Glomerular visceral epithelial cell (primary cell): ENCODE measurements at regions not wholly inside any gene's neighbourhood (a gene's known extent, or its start where the extent isn't known, plus 50 kb on each side); places are given as distances from the start of the nearest gene placed in this dataset.
"Not testable (repeated sequence)": the region's sequence is repeated elsewhere in the genome, so short reads cannot be mapped to it uniquely, and the experiment has no call there.

Experiments used
- DNase-seq: peaks from one replicate; pipeline ENCODE4 v3.0.0-alpha.2; 2016; ENCODE audit errors: extremely low spot score

GRCh38 chr18:77373730-77374445, 124.2 kb downstream of the GALR1 start:
- no peak for DNase-seq

GRCh38 chr18:77374446-77374805, 124.8 kb downstream of the GALR1 start:
- DNase-seq, result no peak

- no peak for DNase-seq
Measured at GRCh38 chr18:77376043-77376732, 126.5 kb downstream of the GALR1 start.

DNA sequence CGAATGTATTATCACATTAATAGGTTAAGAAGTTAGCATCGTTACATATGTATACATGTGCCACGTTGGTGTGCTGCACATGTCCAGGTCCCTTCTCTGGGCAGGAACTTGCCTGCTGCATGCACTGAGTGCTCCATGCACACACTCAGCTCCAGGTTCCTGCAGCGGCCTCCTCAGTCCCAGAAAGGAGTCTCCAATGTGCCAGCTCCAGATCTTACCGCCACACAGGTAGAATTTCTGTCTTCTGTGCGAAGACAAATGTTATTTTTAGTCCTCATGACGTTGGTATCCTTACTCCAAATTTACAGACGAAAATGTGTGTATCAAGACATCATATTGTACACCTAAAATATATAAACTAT, 127.1 kb downstream of the GALR1 start:
- no peak for DNase-seq

DNA sequence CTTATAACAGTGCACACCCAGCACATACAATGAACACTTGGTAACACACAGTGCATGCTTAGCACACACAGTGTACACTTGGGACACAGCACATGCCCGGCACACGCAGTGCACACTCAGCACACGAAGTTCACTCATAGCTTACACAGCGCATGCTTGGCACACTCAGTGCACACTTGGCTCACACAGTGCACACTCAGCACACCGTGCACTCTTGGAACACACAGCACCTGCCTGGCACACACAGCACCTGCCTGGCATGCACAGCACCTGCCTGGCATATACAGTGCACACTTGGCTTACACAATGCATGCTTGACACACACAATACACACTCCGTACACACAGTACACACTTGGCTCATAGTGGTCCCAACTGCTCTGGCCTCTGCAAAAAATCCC, 128.2 kb downstream of the GALR1 start:
- DNase-seq, result no peak

- no peak for DNase-seq
Measured at GRCh38 chr18:77379976-77380509, 130.4 kb downstream of the GALR1 start.

DNA sequence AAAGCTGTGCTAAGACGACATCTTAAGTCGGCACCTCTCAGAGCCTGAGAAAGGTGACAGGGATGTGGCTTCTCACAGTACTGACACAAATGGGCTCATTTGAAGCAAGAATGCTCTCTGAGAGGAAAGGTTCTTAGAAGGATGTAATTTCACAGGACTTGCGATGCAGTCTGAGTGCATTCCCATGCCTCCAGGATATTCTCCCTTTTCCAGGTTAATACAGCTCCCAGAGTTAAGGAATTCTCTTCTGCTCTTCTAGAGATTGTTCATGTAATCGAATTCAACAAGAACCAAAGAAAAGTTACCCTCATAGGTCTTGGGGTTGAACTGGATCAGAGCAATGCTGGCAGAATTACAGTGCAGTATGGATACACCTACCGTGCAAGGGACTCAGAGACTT, 131.0 kb downstream of the GALR1 start:
- DNase-seq, result no peak

GRCh38 chr18:77392321-77392720, 142.7 kb downstream of the GALR1 start:
- no peak for DNase-seq

DNA sequence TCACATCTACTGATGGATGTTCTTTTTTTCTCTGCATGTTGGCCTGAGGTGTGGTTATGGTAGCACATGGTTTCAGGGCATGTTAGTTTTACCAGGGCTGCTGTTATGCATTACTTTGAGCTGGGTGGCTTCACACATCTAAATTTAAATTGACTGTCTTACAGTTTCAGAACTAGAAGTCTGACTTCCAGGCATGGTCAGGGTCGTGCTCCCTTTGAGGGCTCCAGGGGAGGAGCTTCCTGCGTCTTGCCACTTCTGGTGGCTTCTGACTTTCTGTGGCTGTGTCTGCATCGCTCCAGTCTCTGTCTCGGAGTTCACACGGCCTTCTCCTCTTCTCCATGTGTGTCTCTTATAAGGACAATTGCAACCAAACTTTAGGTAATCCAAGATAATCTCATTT, 143.9 kb downstream of the GALR1 start:
- no peak for DNase-seq

GRCh38 chr18:77395953-77396352, 146.3 kb downstream of the GALR1 start:
- DNase-seq, result no peak

GRCh38 chr18:77397056-77397455, 147.4 kb downstream of the GALR1 start:
- DNase-seq, result no peak

- DNase-seq, result no peak
Measured at GRCh38 chr18:77397617-77398016, 148.0 kb downstream of the GALR1 start.

GRCh38 chr18:77400561-77400960, 150.9 kb downstream of the GALR1 start:
- no peak for DNase-seq

DNA sequence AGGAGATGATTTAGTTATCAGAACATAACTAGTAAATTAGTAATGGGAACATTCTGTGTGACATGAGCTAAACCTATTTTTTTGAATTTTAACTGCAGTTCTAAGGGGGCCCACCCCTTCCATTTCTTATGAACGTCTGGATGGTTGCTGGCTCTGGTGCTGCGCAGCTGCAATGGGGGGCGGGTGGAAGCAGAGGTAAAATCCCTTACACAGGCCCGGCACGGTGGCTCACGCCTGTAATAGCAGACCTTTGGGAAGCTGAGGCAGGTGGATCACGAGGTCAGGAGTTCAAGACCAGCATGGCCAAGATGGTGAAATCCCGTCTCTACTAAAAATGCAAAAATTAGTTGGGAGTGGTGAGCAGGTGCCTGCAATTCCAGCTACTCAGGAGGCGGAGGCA, 151.5 kb downstream of the GALR1 start:
- DNase-seq, result no peak

- DNase-seq, result no peak
Measured at GRCh38 chr18:77403969-77404535, 154.4 kb downstream of the GALR1 start.

GRCh38 chr18:77405096-77405495, 155.4 kb downstream of the GALR1 start:
- no peak for DNase-seq

DNA sequence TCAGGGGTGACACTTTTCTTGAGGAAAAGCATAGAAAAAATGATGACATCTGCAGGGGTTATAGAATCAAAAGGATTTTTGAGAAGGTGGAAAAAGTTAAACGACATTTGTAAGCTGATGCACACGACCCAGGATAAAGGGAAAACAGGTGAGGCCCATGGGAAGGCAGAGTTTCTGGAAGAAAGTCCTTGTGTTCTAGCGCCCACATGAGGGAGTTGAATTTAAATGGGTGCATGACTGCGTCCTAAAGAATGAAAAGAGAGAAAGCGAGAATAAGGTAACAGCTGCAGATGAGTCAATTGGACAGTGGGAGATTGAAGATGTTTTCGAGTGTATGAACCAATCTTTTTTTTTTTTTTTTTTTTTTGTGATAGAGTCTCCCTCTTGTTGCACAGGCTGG, 158.1 kb downstream of the GALR1 start:
- DNase-seq, result no peak

GRCh38 chr18:77421546-77421945, 171.9 kb downstream of the GALR1 start:
- DNase-seq, result not testable (repeated sequence)

DNA sequence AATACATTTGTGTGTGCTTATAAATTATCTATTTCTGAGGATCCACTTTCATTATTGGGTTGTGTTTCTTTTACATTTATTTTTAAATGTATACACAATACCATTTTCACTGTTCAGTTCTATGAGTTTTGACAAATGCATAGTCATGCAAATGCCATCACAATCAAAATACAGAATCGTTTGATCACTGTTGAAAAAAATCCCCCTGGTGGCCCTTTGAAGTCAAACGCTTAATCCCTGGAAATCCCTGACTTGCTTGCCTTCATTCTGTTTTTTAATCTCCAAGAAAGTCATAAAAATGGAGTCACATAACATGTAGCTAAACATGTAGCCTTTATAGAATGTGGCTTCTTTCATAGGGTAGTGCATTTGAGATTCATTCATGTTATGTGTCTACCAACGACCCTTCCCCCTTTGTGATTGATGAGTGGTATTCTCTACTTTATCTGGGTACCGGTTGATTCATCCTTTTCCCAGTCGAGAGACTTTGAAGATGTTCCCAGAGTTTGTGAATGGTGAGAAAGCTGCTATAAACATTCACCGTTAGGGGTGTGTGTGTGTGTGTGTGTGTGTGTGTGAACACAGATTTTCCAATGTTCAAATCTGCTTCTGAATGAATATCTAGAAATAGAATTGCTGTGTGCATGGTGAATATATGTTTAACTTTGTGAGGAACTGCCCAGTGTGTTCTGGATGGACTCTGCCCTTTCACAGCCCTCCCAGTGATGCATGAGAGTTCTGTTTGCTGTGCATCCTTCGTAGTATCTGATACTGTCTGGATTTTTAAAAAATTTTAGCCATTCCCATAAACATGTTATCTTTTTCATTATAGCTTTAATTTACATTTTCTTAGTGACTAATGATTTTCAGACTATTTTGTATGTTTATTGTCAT, 173.6 kb downstream of the GALR1 start:
- DNase-seq, result no peak

DNA sequence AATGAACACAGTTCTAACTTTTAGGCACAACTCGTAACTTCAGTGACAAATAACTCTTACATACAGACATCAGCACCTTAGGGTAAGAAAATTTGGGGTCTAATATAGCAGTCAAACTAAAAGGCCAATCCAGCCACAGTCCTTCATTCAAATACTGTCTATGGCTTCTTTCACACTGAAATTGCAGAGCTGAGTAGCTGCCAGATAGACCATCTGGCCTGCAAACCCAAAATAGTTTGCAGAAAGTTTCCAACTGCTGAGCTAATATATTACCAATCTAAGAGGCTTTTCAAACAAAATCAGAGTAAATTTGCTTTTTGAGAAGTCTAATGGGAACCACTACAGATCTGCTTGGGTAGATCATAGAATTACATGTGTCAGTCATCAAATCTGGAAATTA, 183.4 kb downstream of the GALR1 start:
- DNase-seq, result no peak

DNA sequence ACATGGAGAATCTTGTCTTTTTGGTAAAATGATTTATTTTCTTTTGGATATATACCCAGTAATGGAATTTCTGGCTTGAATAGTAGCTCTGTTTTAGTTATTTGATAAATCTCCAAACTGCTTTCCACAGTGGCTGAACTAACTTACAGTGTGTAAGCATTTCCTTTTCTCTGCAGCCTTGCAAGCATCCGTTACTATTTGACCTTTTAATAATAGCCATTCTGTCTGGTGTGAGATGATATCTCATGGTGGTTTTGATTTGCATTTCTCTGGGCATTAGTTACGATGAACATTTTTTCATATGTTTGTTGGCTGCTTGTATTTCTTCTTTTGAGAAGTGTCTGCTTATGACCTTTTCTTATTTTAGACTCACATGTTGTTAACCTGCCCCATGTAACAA, 190.2 kb downstream of the GALR1 start:
- DNase-seq, result no peak

- no peak for DNase-seq
Measured at GRCh38 chr18:77442393-77442792, 192.7 kb downstream of the GALR1 start.
